Activated CD8-positive, alpha-beta memory T cell treated with anti-CD3 and anti-CD28 coated beads, Interleukin-2, amount 50 U/mL, for 24 hours (primary cell): ENCODE measurements at regions not wholly inside any gene's neighbourhood (a gene's known extent, or its start where the extent isn't known, plus 50 kb on each side); places are given as distances from the start of the nearest gene placed in this dataset.

Experiments
- DNase-seq: peaks from one replicate; pipeline ENCODE4 v3.0.0-alpha.2; 2020; ENCODE audit errors: extremely low read depth

- DNase-seq, result no peak
These were observed 98.7 kb downstream of the C16orf95 start for GRCh38 chr16:87218281-87219055.

- no peak for DNase-seq
These were observed 97.8 kb downstream of the C16orf95 start for GRCh38 chr16:87219287-87219909.

GRCh38 chr16:87221633-87222032, 95.6 kb downstream of the C16orf95 start:
- DNase-seq, result no peak

- no peak for DNase-seq
These were observed 94.9 kb downstream of the C16orf95 start for GRCh38 chr16:87222335-87222734.

- DNase-seq, result no peak
These were observed 93.4 kb downstream of the C16orf95 start for GRCh38 chr16:87223656-87224248.

- DNase-seq, result no peak
These were observed 90.3 kb downstream of the C16orf95 start for GRCh38 chr16:87226926-87227295.

- DNase-seq, result no peak
These were observed 89.8 kb downstream of the C16orf95 start for GRCh38 chr16:87227296-87227951.

- DNase-seq, result no peak
These were observed 88.8 kb downstream of the C16orf95 start for GRCh38 chr16:87228363-87228762.

- DNase-seq, result no peak
These were observed 87.7 kb downstream of the C16orf95 start for GRCh38 chr16:87229230-87230188.

GRCh38 chr16:87230571-87230970, 86.6 kb downstream of the C16orf95 start:
- DNase-seq, result no peak

- no peak for DNase-seq
These were observed 85.9 kb downstream of the C16orf95 start for GRCh38 chr16:87231295-87231694.

- no peak for DNase-seq
These were observed 85.3 kb downstream of the C16orf95 start for GRCh38 chr16:87231911-87232310.

GRCh38 chr16:87233928-87234327, 83.3 kb downstream of the C16orf95 start:
- no peak for DNase-seq

- DNase-seq, result no peak
These were observed 82.6 kb downstream of the C16orf95 start for GRCh38 chr16:87234601-87235000.

- no peak for DNase-seq
These were observed 81.2 kb downstream of the C16orf95 start for GRCh38 chr16:87235810-87236515.

- DNase-seq, result no peak
These were observed 80.6 kb downstream of the C16orf95 start for GRCh38 chr16:87236516-87237115.

- no peak for DNase-seq
These were observed 78.9 kb downstream of the C16orf95 start for GRCh38 chr16:87238361-87238715.

- DNase-seq, result no peak
These were observed 77.6 kb downstream of the C16orf95 start for GRCh38 chr16:87239545-87239944.

GRCh38 chr16:87240211-87241136, 76.7 kb downstream of the C16orf95 start:
- DNase-seq, result no peak
